ENCODE measurements at regions not wholly inside any gene's neighbourhood (a gene's known extent, or its start where the extent isn't known, plus 50 kb on each side); places are given as distances from the start of the nearest gene placed in this dataset.

GRCh38 chr3:177881351-177881750 lies 654.9 kb upstream of the KCNMB2 start:
- no peak for TF ChIP-seq ZBTB33 (IDR thresholded peaks at IDR 0.05)
- TF ChIP-seq CTCF (IDR thresholded peaks at IDR 0.05; ENCODE audit: low read depth, low read length, missing input control): no peak
- no peak for TF ChIP-seq REST (IDR thresholded peaks at IDR 0.05)
- TF ChIP-seq RAD21 (IDR thresholded peaks at IDR 0.05): no peak
- TF ChIP-seq RXRA (IDR thresholded peaks at IDR 0.05): no peak
- no peak for TF ChIP-seq MAX (IDR thresholded peaks at IDR 0.05)
- no peak for TF ChIP-seq GABPA (IDR thresholded peaks at IDR 0.05 in 1 of 2, conservative IDR thresholded peaks at IDR 0.05 in 1 of 2)
- no peak for TF ChIP-seq JUND (IDR thresholded peaks at IDR 0.05)
- TF ChIP-seq YY1 (IDR thresholded peaks at IDR 0.05): no peak
